HTR-8/SVneo (cell line): ENCODE measurements at regions not wholly inside any gene's neighbourhood (a gene's known extent, or its start where the extent isn't known, plus 50 kb on each side); places are given as distances from the start of the nearest gene placed in this dataset.
"Not testable (repeated sequence)": the region's sequence is repeated elsewhere in the genome, so short reads cannot be mapped to it uniquely, and the experiment has no call there.

Experiments used
- DNase-seq: peaks from one replicate; pipeline ENCODE4 v3.0.0; 2011; ENCODE audit warnings: low spot score, mixed read lengths; ENCODE audit not compliant: insufficient read length
- FAIRE-seq: peaks from 2 replicates; lab custom pipeline; 2011; peaks lifted over from hg19 to GRCh38; lab: Jason Lieb, UNC

- no peak for DNase-seq
- FAIRE-seq: no peak
These were observed 137.3 kb upstream of the KIF2A start for GRCh38 chr5:62168506-62169281.

DNA sequence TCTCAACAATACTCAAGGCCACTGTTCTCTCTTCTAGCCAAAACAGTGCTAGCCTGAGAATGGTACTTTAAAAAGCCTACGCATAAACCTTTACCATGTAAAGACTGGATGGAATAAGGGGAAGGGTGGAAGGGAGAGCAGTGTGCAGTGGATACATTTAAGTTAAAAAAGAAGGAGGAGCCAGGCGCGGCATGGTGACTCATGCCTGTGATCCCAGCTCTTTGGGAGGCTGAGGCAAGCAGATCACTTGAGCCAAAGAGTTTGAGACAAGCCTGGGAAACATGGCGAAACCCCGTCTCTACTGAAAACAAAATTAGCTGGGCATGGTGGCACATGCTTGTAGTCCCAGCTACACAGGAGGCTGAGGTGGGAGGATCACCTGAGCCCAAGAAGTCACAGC is 127.7 kb upstream of the KIF2A start:
- FAIRE-seq: no peak
- no peak for DNase-seq

DNA sequence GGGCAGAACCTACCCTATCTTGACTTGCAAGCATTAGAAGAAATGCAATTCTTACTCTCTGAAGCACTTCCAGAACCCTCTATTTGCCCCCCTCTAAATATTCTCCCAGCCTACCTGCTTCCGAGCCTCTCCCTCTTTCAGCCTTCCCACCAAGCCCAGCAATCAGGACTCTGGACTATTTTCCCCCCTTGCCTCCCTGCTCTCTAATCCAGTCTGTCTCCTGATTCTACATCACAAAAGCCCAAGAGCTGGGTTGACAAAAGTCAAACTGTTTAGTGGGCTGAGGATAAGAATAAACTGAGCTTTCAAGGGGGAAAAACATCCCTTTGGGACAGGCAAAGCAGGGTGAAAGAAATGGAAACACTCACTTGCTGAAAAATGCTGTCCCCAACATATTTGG is 123.2 kb upstream of the KIF2A start:
- DNase-seq (no peak), FAIRE-seq (no peak)

DNA sequence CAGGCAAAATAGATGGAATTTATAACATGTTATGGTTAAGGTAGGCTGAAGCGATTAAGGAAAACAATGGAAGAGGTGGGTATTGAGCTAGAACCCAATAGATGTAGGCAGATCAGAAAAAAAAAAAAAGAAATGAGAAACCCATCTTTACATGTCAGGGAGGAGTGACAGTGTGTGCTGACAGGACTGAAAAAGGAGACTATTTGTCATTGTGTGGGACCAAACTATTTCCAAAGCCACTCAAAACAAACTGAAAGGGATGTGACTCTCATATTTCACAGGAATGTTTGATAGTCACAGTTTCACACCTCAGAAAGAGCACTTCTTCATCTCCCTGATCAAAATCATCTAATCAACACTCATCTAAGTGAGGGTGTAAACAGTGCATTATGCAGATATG is 122.3 kb upstream of the KIF2A start:
- DNase-seq (no peak), FAIRE-seq (peak; percentile 16)

- DNase-seq: no peak
- no peak for FAIRE-seq
These were observed 121.6 kb upstream of the KIF2A start for GRCh38 chr5:62184444-62184843.

GRCh38 chr5:62190173-62190572 is 115.8 kb upstream of the KIF2A start:
- no peak for FAIRE-seq
- DNase-seq: no peak

GRCh38 chr5:62190931-62191330 is 115.1 kb upstream of the KIF2A start:
- FAIRE-seq (no peak), DNase-seq (no peak)

DNA sequence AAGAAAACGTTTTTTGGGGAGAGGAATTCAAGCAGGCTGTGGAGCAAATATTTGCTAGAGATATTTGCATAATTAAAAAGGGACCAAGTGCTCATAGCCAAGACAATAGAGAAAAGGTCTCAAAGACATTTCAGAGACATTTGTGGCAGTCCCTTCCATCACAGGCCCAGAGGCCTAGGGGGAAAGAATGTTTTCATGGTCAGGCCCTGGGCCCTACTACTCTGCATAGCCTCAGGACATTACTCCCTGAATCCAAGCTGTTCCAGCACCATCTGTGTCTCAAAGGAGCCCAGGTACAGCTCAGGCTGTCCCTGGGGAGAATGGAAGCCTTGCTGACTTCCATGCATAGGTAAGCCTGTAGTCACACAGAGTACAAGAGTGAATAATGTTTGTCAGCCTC is 113.0 kb upstream of the KIF2A start:
- no peak for DNase-seq
- no peak for FAIRE-seq

- not testable (repeated sequence) for FAIRE-seq, DNase-seq
These were observed 109.5 kb upstream of the KIF2A start for GRCh38 chr5:62196532-62196931.

GRCh38 chr5:62197697-62198096 is 108.3 kb upstream of the KIF2A start:
- no peak for FAIRE-seq

GRCh38 chr5:62198421-62198820 is 107.6 kb upstream of the KIF2A start:
- no peak for DNase-seq
- FAIRE-seq: no peak

More at GRCh38 chr5:62197697-62198096, 108.3 kb upstream of the KIF2A start:
- no peak for DNase-seq

- no peak for FAIRE-seq
- DNase-seq: no peak
These were observed 106.0 kb upstream of the KIF2A start for GRCh38 chr5:62199792-62200716.

DNA sequence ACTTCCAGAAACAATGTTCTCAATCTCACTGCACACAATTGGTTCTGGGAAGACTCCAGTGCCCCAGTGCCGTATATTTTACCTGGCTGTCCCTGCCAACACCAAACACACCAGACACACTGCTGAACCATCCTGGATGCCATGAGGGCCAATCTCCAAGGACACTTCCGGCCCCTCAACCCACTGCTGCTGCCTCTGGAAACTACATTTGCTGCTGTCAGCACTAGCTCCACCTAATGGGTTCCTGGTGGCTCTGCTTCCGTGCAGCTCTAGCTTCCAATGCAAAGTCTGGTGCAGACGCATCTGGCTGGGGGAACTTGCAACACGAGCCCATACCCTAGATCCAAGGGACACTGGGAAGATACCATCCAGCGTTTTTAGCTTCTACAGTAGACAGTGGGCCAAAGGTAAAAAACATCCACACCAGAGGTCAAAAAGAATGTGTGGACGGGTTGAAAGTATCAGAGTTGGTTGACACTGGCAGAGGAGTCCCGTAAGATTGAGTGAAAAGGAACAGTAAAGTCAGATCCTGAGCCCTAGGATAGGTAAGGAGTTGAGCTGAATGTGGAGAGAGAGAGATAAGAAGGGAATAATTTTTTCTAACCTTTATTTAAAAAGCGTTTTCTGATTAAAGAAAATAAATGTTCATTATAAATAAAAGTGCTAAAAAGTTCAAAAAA is 99.7 kb upstream of the KIF2A start:
- FAIRE-seq (no peak), DNase-seq (peak; percentile 27)

DNA sequence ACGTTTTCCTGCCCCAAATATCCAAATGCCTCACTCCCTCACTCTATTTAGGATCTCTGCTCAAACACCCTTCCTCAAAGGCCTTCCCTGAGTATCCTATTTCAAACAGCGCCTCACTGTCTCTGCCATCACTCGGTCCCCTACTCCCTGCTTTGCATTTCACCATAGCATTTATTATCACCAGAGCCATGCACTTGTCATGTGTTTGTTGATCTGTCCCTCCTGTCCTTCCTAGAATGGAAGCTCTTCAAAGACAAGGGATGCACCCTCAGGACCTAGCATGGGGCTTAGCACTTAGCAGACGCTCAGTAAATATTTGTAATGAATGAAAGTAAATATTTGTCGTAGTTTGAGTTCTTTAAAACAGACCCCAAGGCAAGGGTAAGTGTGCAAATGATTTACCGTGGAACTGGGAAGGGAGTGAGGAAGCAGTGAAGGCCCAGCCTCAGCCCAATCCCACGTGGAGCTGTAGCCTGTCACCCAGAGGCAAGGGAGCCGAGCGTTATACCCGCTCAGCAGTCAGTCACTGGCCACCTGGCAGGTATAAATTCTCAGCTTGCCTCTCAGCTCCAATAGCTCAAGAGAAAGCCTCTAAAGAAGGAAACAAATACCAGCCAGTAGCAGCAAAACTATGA is 97.7 kb upstream of the KIF2A start:
- FAIRE-seq: no peak
- DNase-seq: no peak

- DNase-seq (no peak), FAIRE-seq (no peak)
These were observed 94.6 kb upstream of the KIF2A start for GRCh38 chr5:62211405-62211804.

- DNase-seq (no peak), FAIRE-seq (no peak)
These were observed 93.4 kb upstream of the KIF2A start for GRCh38 chr5:62212648-62213047.

DNA sequence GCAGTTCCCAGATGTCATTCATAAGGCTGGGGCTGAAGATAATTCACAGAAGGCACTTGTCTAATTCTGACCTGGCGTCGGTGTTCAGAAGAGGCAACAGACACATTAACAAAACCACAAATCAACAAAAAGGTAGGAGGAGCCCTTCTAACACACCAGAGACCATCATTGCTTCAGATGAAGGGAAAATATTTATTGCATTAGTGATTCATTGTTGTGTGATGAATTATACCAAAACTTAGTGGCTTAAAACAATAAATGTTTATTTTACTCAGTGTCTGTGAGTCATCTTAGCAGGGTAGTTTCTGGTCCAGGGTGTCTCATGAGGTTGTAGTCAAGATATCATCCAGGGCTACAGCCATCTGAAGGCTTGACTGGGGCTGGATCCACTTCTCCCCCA is 91.3 kb upstream of the KIF2A start:
- no peak for DNase-seq
- no peak for FAIRE-seq

DNA sequence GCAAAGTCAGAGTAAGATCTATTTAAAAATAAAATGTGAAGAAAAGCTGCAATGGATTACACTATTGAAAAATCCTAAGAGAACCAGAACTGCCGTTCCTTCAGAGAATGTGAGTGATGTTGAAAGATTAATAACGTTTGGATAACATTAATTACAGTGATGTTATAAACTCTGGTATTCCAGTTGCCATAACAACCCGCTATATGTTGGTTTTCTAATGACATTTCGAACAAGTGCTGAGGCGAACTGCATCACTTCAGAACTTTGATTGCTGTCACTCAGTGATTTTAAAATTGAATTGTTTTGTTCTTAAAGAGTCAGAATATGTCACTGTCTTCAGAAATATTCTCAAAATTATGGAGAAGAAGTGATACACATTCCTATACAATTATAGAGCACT is 89.4 kb upstream of the KIF2A start:
- not testable (repeated sequence) for DNase-seq, FAIRE-seq

- DNase-seq: not testable (repeated sequence)
These were observed 88.9 kb upstream of the KIF2A start for GRCh38 chr5:62217095-62217494.

GRCh38 chr5:62218860-62219259 is 87.1 kb upstream of the KIF2A start:
- not testable (repeated sequence) for DNase-seq, FAIRE-seq

More at GRCh38 chr5:62217095-62217494, 88.9 kb upstream of the KIF2A start:
- FAIRE-seq: not testable (repeated sequence)
